ENCODE measurements at regions not wholly inside any gene's neighbourhood (a gene's known extent, or its start where the extent isn't known, plus 50 kb on each side); places are given as distances from the start of the nearest gene placed in this dataset.

DNA sequence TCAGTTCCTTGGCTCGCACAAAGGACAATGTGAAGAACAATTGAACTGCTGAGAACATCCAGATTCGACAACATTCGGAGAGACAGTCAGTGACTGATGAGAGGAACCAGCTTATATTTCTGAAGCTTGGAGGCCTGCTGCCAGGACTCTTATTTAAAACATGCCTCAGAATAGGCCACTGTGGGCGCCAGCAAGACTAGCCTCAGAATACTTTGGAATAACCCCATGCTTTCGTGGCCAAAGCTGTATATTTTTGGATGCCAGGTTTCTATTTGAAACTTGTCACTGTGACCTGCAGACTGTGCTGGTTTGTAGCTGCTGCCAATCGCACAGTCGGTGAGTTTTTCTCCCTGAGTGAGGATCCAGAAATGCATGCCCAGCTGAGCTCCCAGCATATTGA, 129.9 kb upstream of the UBE3A start:
- no peak for TF ChIP-seq ZNF384 (IDR thresholded peaks at IDR 0.05)
- no peak for TF ChIP-seq CTBP1 (IDR thresholded peaks at IDR 0.05; ENCODE audit: borderline replicate concordance)
- no peak for TF ChIP-seq BHLHE40 (IDR thresholded peaks at IDR 0.05; ENCODE audit: borderline replicate concordance)
- no peak for TF ChIP-seq FOXK2 (IDR thresholded peaks at IDR 0.05)
- no peak for TF ChIP-seq HDGF (IDR thresholded peaks at IDR 0.05; ENCODE audit: borderline replicate concordance)
- no peak for TF ChIP-seq FOXA1 (IDR thresholded peaks at IDR 0.05)
- TF ChIP-seq SP1 (IDR thresholded peaks at IDR 0.05): no peak
- TF ChIP-seq SUZ12 (IDR thresholded peaks at IDR 0.05): no peak
- no peak for TF ChIP-seq ELF4 (IDR thresholded peaks at IDR 0.05)
- TF ChIP-seq FOXM1 (IDR thresholded peaks at IDR 0.05; ENCODE audit: borderline replicate concordance): no peak
- TF ChIP-seq LEF1 (IDR thresholded peaks at IDR 0.05; ENCODE audit: borderline replicate concordance): no peak
- TF ChIP-seq, protein P1, sequence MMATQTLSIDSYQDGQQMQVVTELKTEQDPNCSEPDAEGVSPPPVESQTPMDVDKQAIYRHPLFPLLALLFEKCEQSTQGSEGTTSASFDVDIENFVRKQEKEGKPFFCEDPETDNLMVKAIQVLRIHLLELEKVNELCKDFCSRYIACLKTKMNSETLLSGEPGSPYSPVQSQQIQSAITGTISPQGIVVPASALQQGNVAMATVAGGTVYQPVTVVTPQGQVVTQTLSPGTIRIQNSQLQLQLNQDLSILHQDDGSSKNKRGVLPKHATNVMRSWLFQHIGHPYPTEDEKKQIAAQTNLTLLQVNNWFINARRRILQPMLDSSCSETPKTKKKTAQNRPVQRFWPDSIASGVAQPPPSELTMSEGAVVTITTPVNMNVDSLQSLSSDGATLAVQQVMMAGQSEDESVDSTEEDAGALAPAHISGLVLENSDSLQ (IDR thresholded peaks at IDR 0.05): no peak
